Gastrocnemius medialis (tissue), 4 donors: ENCODE measurements at regions not wholly inside any gene's neighbourhood (a gene's known extent, or its start where the extent isn't known, plus 50 kb on each side); places are given as distances from the start of the nearest gene placed in this dataset.

Source experiments
- ATAC-seq, 2 donors: fragments of 150-250 bp; one replicate each; pipeline ENCODE4 v1.9.1; 2016
- DNase-seq, 2 donors: peaks; one replicate each; pipeline ENCODE4 v3.0.0-alpha.2; 2019
- H3K27ac ChIP-seq, 4 donors: fragments of 200-600 bp; sonication (generic); 1 replicate in 1 of 4; 2 replicates in 3 of 4; pipeline ENCODE4 v1.5.1; 2016 to 2018; ENCODE audit warnings: mild to moderate bottlenecking in 2 of 4, moderate library complexity in 1 of 4
- H3K27me3 ChIP-seq, 3 donors: fragments of 200-600 bp; sonication (generic) in 2 of 3; 1 replicate in 1 of 3; 2 replicates in 2 of 3; pipeline versions ENCODE4 v1.5.1 to v1.6.0; 2016 to 2019; ENCODE audit warnings: mild to moderate bottlenecking in 1 of 3, moderate library complexity in 1 of 3
- H3K36me3 ChIP-seq, 2 donors: fragments of 200-600 bp; sonication (generic) in 1 of 2; one replicate each; pipeline ENCODE4 v1.5.1; 2017 to 2018
- H3K4me1 ChIP-seq, 2 donors: fragments of 200-600 bp; sonication (generic) in 1 of 2; one replicate each; pipeline ENCODE4 v1.5.1; 2016 to 2017; ENCODE audit warnings: mild to moderate bottlenecking in 2 of 2
- H3K4me3 ChIP-seq, 4 donors: fragments of 200-600 bp; sonication (generic) in 3 of 4; 1 replicate in 1 of 4; 2 replicates in 3 of 4; pipeline ENCODE4 v1.5.1; 2016 to 2019; ENCODE audit warnings: mild to moderate bottlenecking in 2 of 4
- H3K9me3 ChIP-seq, 3 donors: fragments of 200-600 bp; sonication (generic) in 2 of 3; 1 replicate in 1 of 3; 2 replicates in 2 of 3; pipeline ENCODE4 v1.5.1; 2016 to 2019
- POLR2A ChIP-seq, 2 donors: fragments of 450-650 bp; IDR thresholded peaks; one replicate each; pipeline ENCODE4 v1.6.1; 2017; ENCODE audit warnings: antibody characterized with exemption in 2 of 2, mild to moderate bottlenecking in 2 of 2, moderate library complexity in 2 of 2
- in situ Hi-C, 4 donors: fragments of 200-750 bp; cut with MboI; loops; one replicate each; pipeline versions ENCODE4 v1.15.0 to v1.8.0; 2017; ENCODE audit warnings: low sequenced_read_pairs in 4 of 4
- intact Hi-C: fragments of 100-400 bp; cut with DNase I; formaldehyde crosslinking; loops from one replicate; pipeline ENCODE4 v1.15.1; 2023; ENCODE audit warnings: low total_unique reads
- TF ChIP-seq, protein P1 (sequence below), 5 experiments: fragments of 450-650 bp in 3 of 5; fragments of 200-600 bp in 2 of 5; sonication (generic) in 2 of 5; IDR thresholded peaks in 4 of 5; conservative IDR thresholded peaks in 1 of 5; 1 replicate in 4 of 5; 2 replicates in 1 of 5; pipeline ENCODE4 v1.5.1; 2016 to 2019; ENCODE audit warnings: antibody characterized with exemption in 5 of 5, mild to moderate bottlenecking in 3 of 5, moderate library complexity in 3 of 5

DNA sequence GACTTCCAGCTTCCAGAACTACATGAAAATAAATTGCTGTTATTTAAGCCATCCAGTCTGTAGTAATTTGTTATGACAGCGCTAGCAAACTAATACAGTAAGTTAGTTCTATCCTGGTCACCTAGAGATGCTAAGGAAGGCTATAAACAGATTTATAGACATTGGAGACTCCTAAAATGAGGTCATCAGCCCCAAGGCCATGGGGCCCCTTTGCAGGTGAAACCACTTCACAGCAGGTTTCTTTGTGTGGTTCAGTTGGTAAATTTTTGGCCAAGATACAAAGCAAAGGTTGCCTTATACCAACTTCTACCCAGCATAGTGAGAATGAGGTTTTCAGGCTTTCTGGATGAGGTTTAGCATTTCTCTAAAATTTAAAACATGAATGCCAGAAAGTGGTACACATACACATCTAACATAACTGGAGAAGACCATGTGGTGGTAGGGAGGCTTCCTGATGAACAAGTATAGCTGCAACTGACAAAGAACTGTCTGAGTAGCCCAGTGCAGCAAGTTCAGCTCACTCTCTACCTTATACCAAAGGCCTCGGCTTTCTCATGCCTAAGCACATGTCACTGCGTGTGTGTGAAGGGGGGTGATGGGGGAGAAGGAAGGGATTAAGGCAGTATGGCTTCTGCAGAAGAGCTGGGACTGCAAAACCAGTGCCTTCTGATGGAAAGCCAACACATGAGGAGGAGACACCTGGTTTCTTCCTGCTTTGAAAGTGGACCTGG lies 264.6 kb upstream of the TAS2R1 start:
- Histone ChIP-seq H3K4me1 (no peaks in the 10 kb centered on the region), H3K9me3 (no peaks in the 10 kb centered on the region), H3K4me3 (no peak overlapping the region), H3K27me3 (no peaks in the 10 kb centered on the region), H3K36me3 (no peaks in the 10 kb centered on the region), H3K27ac (no peak overlapping the region)
- in situ Hi-C loops, result no loop called here
- no peak for ATAC-seq
- intact Hi-C loops, result no loop called here
- no peak for DNase-seq
- TF ChIP-seq, protein P1, sequence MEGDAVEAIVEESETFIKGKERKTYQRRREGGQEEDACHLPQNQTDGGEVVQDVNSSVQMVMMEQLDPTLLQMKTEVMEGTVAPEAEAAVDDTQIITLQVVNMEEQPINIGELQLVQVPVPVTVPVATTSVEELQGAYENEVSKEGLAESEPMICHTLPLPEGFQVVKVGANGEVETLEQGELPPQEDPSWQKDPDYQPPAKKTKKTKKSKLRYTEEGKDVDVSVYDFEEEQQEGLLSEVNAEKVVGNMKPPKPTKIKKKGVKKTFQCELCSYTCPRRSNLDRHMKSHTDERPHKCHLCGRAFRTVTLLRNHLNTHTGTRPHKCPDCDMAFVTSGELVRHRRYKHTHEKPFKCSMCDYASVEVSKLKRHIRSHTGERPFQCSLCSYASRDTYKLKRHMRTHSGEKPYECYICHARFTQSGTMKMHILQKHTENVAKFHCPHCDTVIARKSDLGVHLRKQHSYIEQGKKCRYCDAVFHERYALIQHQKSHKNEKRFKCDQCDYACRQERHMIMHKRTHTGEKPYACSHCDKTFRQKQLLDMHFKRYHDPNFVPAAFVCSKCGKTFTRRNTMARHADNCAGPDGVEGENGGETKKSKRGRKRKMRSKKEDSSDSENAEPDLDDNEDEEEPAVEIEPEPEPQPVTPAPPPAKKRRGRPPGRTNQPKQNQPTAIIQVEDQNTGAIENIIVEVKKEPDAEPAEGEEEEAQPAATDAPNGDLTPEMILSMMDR (IDR thresholded peaks at IDR 0.05 in 4 of 5, conservative IDR thresholded peaks at IDR 0.05 in 1 of 5), result no peak

DNA sequence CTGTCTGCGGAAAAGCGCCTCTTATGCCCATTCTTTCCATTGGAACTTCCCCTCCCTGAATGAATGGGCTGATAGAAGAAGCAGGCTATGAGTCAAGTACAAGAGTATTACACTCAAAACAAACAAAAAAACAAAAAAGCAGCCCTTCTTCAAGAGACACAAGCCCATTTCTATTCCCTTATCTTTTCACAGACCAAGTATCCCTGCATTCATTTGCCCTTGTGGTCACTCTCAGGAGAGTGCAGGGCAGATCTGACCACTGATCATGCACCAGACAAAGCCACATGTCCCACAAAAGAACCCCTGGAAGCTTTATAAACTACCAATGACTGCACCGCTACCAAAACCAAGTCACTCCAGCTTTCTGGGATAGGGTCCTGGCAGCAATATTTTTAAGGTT lies 262.5 kb upstream of the TAS2R1 start:
- Histone ChIP-seq H3K4me3 (no peak overlapping the region), H3K27ac (no peak overlapping the region), H3K4me1 (no peaks in the 10 kb centered on the region), H3K27me3 (no peaks in the 10 kb centered on the region), H3K9me3 (no peaks in the 10 kb centered on the region), H3K36me3 (no peaks in the 10 kb centered on the region)
- ATAC-seq (no peak), DNase-seq (no peak)
- TF ChIP-seq, protein P1 (IDR thresholded peaks at IDR 0.05 in 4 of 5, conservative IDR thresholded peaks at IDR 0.05 in 1 of 5), result no peak
- TF ChIP-seq POLR2A (IDR thresholded peaks at IDR 0.05), result no peak
- intact Hi-C loops, result no loop called here
- in situ Hi-C loops, result no loop called here

DNA sequence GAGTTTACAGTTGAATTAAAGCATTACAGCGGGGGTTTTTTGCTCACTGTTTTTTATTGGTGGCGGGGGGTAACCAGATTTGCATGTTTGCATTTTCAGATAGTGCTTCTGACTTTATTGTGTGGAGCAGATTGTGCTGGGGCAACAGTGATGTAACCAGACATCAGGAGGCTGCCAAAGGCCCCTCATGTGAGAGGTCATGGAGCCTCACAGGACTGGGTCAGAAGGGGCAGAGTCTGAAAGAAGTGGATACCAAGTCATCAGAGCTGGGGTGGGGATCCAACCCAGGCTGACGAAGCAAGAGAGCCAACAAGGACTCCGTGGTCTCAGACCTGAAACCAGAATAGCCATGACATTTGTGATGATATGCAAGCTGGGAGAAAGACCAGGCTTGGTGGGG lies 259.4 kb upstream of the TAS2R1 start:
- in situ Hi-C loops, result no loop called here
- TF ChIP-seq, protein P1 (IDR thresholded peaks at IDR 0.05 in 4 of 5, conservative IDR thresholded peaks at IDR 0.05 in 1 of 5), result no peak
- no peak for TF ChIP-seq POLR2A (IDR thresholded peaks at IDR 0.05)
- intact Hi-C loops, result no loop called here
- no peak for DNase-seq
- no peaks in the 10 kb centered on the region for H3K4me1 ChIP-seq
- no peak overlapping the region for H3K27ac ChIP-seq
- no peaks in the 10 kb centered on the region for H3K27me3 ChIP-seq
- H3K4me3 ChIP-seq, result no peak overlapping the region
- H3K36me3 ChIP-seq, result no peaks in the 10 kb centered on the region
- H3K9me3 ChIP-seq, result no peaks in the 10 kb centered on the region
- no peak for ATAC-seq

DNA sequence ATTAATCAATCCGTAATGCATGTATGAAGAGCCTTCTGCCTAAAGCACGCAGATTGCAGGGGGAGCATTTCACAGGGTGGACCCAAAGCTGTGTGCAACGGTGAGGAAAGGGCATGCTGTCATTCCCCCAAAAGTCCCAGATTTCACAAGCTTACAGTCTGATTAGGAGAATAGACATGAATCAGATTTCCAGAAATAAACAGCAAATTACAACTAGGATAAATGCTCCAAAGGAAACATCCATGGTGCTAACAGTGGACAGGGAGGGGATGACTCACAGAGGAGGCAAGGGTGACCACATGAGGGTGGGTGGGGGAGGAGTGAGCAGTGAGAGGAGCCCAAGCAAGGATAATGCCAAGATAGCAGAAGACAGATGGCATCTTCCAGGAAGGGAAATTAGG lies 258.4 kb upstream of the TAS2R1 start:
- intact Hi-C loops, result no loop called here
- no peak for ATAC-seq

More for the DNA sequence above, 258.4 kb upstream of the TAS2R1 start:
- DNase-seq, result no peak
- H3K4me3 ChIP-seq, result no peak overlapping the region
- no peaks in the 10 kb centered on the region for H3K27me3 ChIP-seq
- no peak overlapping the region for H3K27ac ChIP-seq
- TF ChIP-seq, protein P1 (IDR thresholded peaks at IDR 0.05 in 4 of 5, conservative IDR thresholded peaks at IDR 0.05 in 1 of 5), result no peak
- no peak for TF ChIP-seq POLR2A (IDR thresholded peaks at IDR 0.05)
- in situ Hi-C loops, result no loop called here
- H3K36me3 ChIP-seq, result no peaks in the 10 kb centered on the region
- no peaks in the 10 kb centered on the region for H3K4me1 ChIP-seq
- no peaks in the 10 kb centered on the region for H3K9me3 ChIP-seq
